Sigmoid colon (tissue), 4 donors: ENCODE measurements at regions not wholly inside any gene's neighbourhood (a gene's known extent, or its start where the extent isn't known, plus 50 kb on each side); places are given as distances from the start of the nearest gene placed in this dataset.

Source experiments
- CTCF ChIP-seq, 4 experiments: fragments of 450-650 bp in 3 of 4; fragments of 200-600 bp in 1 of 4; IDR thresholded peaks; one replicate each; pipeline ENCODE4 v1.5.1; 2016 to 2019; ENCODE audit warnings: antibody characterized with exemption in 4 of 4, mild to moderate bottlenecking in 3 of 4, moderate library complexity in 2 of 4
- EP300 ChIP-seq, 4 donors: sonication (generic); formaldehyde crosslinking; IDR thresholded peaks; one replicate each; pipeline ENCODE4 v1.6.1; 2017; ENCODE audit warnings: antibody characterized with exemption in 4 of 4

DNA sequence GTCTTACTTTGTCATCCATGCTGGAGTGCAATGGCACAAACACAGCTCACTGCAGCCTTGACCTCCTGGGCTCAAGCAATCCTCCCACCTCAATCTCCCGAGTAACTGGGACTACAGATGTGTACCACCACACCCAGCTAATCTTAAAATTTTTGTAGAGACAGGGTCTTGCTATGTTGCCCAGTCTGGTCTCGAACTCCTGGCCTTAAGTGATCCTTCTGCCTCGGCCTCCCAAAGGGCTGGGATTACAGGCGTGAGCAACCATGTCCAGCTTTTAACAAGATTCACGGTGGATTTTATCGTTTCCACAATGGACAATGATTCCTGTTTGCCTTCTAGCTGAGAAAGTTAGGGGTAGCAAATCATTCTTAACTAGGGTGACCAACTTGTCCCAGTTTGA lies 165.9 kb downstream of the ZNF608 start:
- TF ChIP-seq CTCF (IDR thresholded peaks at IDR 0.05) (no peak), EP300 (IDR thresholded peaks at IDR 0.05) (no peak)
